Trophoblast cell (in vitro differentiated cells and primary cell): ENCODE measurements at regions not wholly inside any gene's neighbourhood (a gene's known extent, or its start where the extent isn't known, plus 50 kb on each side); places are given as distances from the start of the nearest gene placed in this dataset.

Source experiments
- DNase-seq, 2 donors: peaks; one replicate each; pipeline ENCODE4 v3.0.0-alpha.2; 2016
- H2AFZ ChIP-seq: 2 replicates; pipeline ENCODE4 v1.6.1; 2013; ENCODE audit warnings: low read length, moderate library complexity, mild to moderate bottlenecking; ENCODE audit not compliant: insufficient read depth, poor library complexity
- H2AK5ac ChIP-seq: 2 replicates; pipeline ENCODE4 v1.6.1; 2013; ENCODE audit warnings: mild to moderate bottlenecking, low read length
- H2BK120ac ChIP-seq: 2 replicates; pipeline ENCODE4 v1.6.1; 2013; ENCODE audit warnings: low read length, mild to moderate bottlenecking, moderate library complexity; ENCODE audit not compliant: insufficient read depth, poor library complexity
- H2BK12ac ChIP-seq: 2 replicates; pipeline ENCODE4 v1.6.1; 2013; ENCODE audit warnings: mild to moderate bottlenecking, low read length, moderate library complexity
- H2BK5ac ChIP-seq: 2 replicates; pipeline ENCODE4 v1.6.1; 2013; ENCODE audit warnings: low read length, low read depth, moderate library complexity, mild to moderate bottlenecking; ENCODE audit not compliant: poor library complexity
- H3K14ac ChIP-seq: 2 replicates; pipeline ENCODE4 v1.6.1; 2013; ENCODE audit warnings: mild to moderate bottlenecking, low read length
- H3K18ac ChIP-seq: 2 replicates; pipeline ENCODE4 v1.6.1; 2013; ENCODE audit warnings: mild to moderate bottlenecking, low read length
- H3K23ac ChIP-seq: 2 replicates; pipeline ENCODE4 v1.6.1; 2013; ENCODE audit warnings: low read length
- H3K27ac ChIP-seq: 2 replicates; pipeline ENCODE4 v1.5.1; 2013; ENCODE audit warnings: low read depth, mild to moderate bottlenecking, inconsistent platforms, low read length, moderate library complexity
- H3K27me3 ChIP-seq: 2 replicates; pipeline ENCODE4 v1.6.1; 2013; ENCODE audit warnings: inconsistent platforms, mild to moderate bottlenecking, low read length, moderate library complexity; ENCODE audit not compliant: insufficient read depth
- H3K36me3 ChIP-seq, 2 experiments: 1 replicate in 1 of 2; 2 replicates in 1 of 2; pipeline ENCODE4 v1.6.1; 2013; ENCODE audit warnings: low read length in 2 of 2, mild to moderate bottlenecking in 2 of 2, moderate library complexity in 1 of 2; ENCODE audit not compliant: insufficient read depth in 2 of 2, control insufficient read depth in 1 of 2
- H3K4ac ChIP-seq: 2 replicates; pipeline ENCODE4 v1.6.1; 2013; ENCODE audit warnings: low read depth, mild to moderate bottlenecking, low read length, moderate library complexity
- H3K4me1 ChIP-seq, 2 experiments: 1 replicate in 1 of 2; 2 replicates in 1 of 2; pipeline ENCODE4 v1.6.1; 2013; ENCODE audit warnings: low read length in 2 of 2, mild to moderate bottlenecking in 2 of 2, moderate library complexity in 1 of 2; ENCODE audit not compliant: insufficient read depth in 2 of 2, control insufficient read depth in 1 of 2
- H3K4me2 ChIP-seq: 2 replicates; pipeline ENCODE4 v1.6.1; 2013; ENCODE audit warnings: inconsistent platforms, mild to moderate bottlenecking, low read length, moderate library complexity
- H3K4me3 ChIP-seq: 2 replicates; pipeline ENCODE4 v1.5.1; 2013; ENCODE audit warnings: mild to moderate bottlenecking, low read depth, low read length, inconsistent platforms
- H3K79me1 ChIP-seq: one replicate; pipeline ENCODE4 v1.6.1; 2013; ENCODE audit warnings: low read length
- H3K79me2 ChIP-seq: 2 replicates; pipeline ENCODE4 v1.6.1; 2013; ENCODE audit warnings: low read length, mild to moderate bottlenecking; ENCODE audit not compliant: control insufficient read depth, insufficient read depth, poor library complexity
- H3K9ac ChIP-seq: 2 replicates; pipeline ENCODE4 v1.6.1; 2013; ENCODE audit warnings: mild to moderate bottlenecking, low read length
- H3K9me3 ChIP-seq: 2 replicates; pipeline ENCODE4 v1.6.1; 2013; ENCODE audit warnings: low read depth, mild to moderate bottlenecking, control low read depth, inconsistent platforms, low read length; ENCODE audit not compliant: insufficient read depth
- H4K12ac ChIP-seq: 2 replicates; pipeline ENCODE4 v1.6.1; 2013; ENCODE audit warnings: low read depth, mild to moderate bottlenecking, low read length, moderate library complexity
- H4K8ac ChIP-seq: 2 replicates; pipeline ENCODE4 v1.6.1; 2013; ENCODE audit warnings: low read depth, mild to moderate bottlenecking, low read length, moderate library complexity
- H4K91ac ChIP-seq: one replicate; pipeline ENCODE4 v1.6.1; 2013; ENCODE audit warnings: low read depth, mild to moderate bottlenecking, low read length, moderate library complexity
- WGBS: extraction: QIAGEN DNeasy Blood & Tissue Kit; methylation state at CpG from one replicate; pipeline ENCODE4 v1.1.7; 2013; ENCODE audit warnings: missing lambda C conversion rate; ENCODE audit not compliant: insufficient read length, insufficient coverage; ENCODE audit errors: extremely low coverage; 5-methylcytosine and 5-hydroxymethylcytosine counted together

GRCh38 chr4:20443015-20443805, 191.5 kb downstream of the SLIT2 start:
- no peak for DNase-seq
- Histone ChIP-seq H3K4me2 (no peak overlapping the region), H3K36me3 (no peaks in the 10 kb centered on the region), H2BK120ac (no peak overlapping the region), H3K4me1 (no peaks in the 10 kb centered on the region), H3K27me3 (no peaks in the 10 kb centered on the region), H3K14ac (no peak overlapping the region), H3K79me1 (no peaks in the 10 kb centered on the region), H2AK5ac (no peak overlapping the region), H3K79me2 (no peaks in the 10 kb centered on the region), H2AFZ (no peak overlapping the region), H4K12ac (no peak overlapping the region), H3K9me3 (no peaks in the 10 kb centered on the region), H3K27ac (no peak overlapping the region), H3K18ac (no peak overlapping the region), H3K9ac (no peak overlapping the region), H4K91ac (no peak overlapping the region), H3K4ac (no peak overlapping the region), H2BK12ac (no peak overlapping the region), H3K23ac (no peak overlapping the region), H4K8ac (no peak overlapping the region), H3K4me3 (no peak overlapping the region), H2BK5ac (no peak overlapping the region)
- no CpG with 5 or more reads among the region's 1 CpG for WGBS

- H3K18ac ChIP-seq: no peak overlapping the region
- no peaks in the 10 kb centered on the region for H3K36me3 ChIP-seq
- H2AFZ ChIP-seq: no peak overlapping the region
- no peak overlapping the region for H3K27ac ChIP-seq
- H3K27me3 ChIP-seq: no peaks in the 10 kb centered on the region
- H3K79me1 ChIP-seq: no peaks in the 10 kb centered on the region
- H3K23ac ChIP-seq: no peak overlapping the region
- H3K4me3 ChIP-seq: no peak overlapping the region
- H2BK12ac ChIP-seq: no peak overlapping the region
- no peak overlapping the region for H4K8ac ChIP-seq
- no peak overlapping the region for H3K9ac ChIP-seq
- no peak overlapping the region for H4K12ac ChIP-seq
- no peaks in the 10 kb centered on the region for H3K9me3 ChIP-seq
- H2BK5ac ChIP-seq: no peak overlapping the region
- no peaks in the 10 kb centered on the region for H3K79me2 ChIP-seq
- DNase-seq: peak; percentile 6 to 49
- no peaks in the 10 kb centered on the region for H3K4me1 ChIP-seq
- no peak overlapping the region for H3K4ac ChIP-seq
- no peak overlapping the region for H2AK5ac ChIP-seq
- H3K4me2 ChIP-seq: no peak overlapping the region
- H2BK120ac ChIP-seq: no peak overlapping the region
- WGBS: no CpG with 5 or more reads among the region's 3 CpGs
- no peak overlapping the region for H4K91ac ChIP-seq
- H3K14ac ChIP-seq: no peak overlapping the region
These were observed 193.1 kb downstream of the SLIT2 start for GRCh38 chr4:20444599-20445337.

GRCh38 chr4:20445933-20446723, 194.4 kb downstream of the SLIT2 start:
- Histone ChIP-seq H2BK5ac (no peak overlapping the region), H3K79me1 (no peaks in the 10 kb centered on the region), H3K4me3 (no peak overlapping the region), H3K36me3 (no peaks in the 10 kb centered on the region), H3K4me1 (no peaks in the 10 kb centered on the region), H2BK120ac (no peak overlapping the region), H4K8ac (no peak overlapping the region), H3K23ac (no peak overlapping the region), H3K4ac (no peak overlapping the region), H4K91ac (no peak overlapping the region), H3K14ac (no peak overlapping the region), H4K12ac (no peak overlapping the region), H3K18ac (no peak overlapping the region), H3K27me3 (no peaks in the 10 kb centered on the region), H3K79me2 (no peaks in the 10 kb centered on the region), H3K9me3 (no peaks in the 10 kb centered on the region), H2AFZ (no peak overlapping the region), H3K4me2 (no peak overlapping the region), H3K27ac (no peak overlapping the region), H3K9ac (no peak overlapping the region), H2BK12ac (no peak overlapping the region), H2AK5ac (no peak overlapping the region)
- DNase-seq: no peak
- no CpG with 5 or more reads among the region's 5 CpGs for WGBS

GRCh38 chr4:20447103-20447502, 195.4 kb downstream of the SLIT2 start:
- H3K27ac ChIP-seq: no peak overlapping the region
- no peaks in the 10 kb centered on the region for H3K4me1 ChIP-seq
- no peak overlapping the region for H3K4me3 ChIP-seq
- H4K8ac ChIP-seq: no peak overlapping the region
- H2BK12ac ChIP-seq: no peak overlapping the region
- H3K27me3 ChIP-seq: no peaks in the 10 kb centered on the region
- no peak for DNase-seq
- H2AK5ac ChIP-seq: no peak overlapping the region
- no peak overlapping the region for H2BK5ac ChIP-seq
- H3K14ac ChIP-seq: no peak overlapping the region
- no peak overlapping the region for H3K4ac ChIP-seq
- no peak overlapping the region for H4K12ac ChIP-seq
- no peaks in the 10 kb centered on the region for H3K9me3 ChIP-seq
- WGBS: no CpG with 5 or more reads among the region's 2 CpGs
- no peak overlapping the region for H3K4me2 ChIP-seq
- no peak overlapping the region for H3K9ac ChIP-seq
- no peaks in the 10 kb centered on the region for H3K79me1 ChIP-seq
- H3K18ac ChIP-seq: no peak overlapping the region
- no peak overlapping the region for H3K23ac ChIP-seq
- no peak overlapping the region for H4K91ac ChIP-seq
- H2BK120ac ChIP-seq: no peak overlapping the region
- no peaks in the 10 kb centered on the region for H3K36me3 ChIP-seq
- H3K79me2 ChIP-seq: no peaks in the 10 kb centered on the region
- H2AFZ ChIP-seq: no peak overlapping the region
